ENCODE measurements at regions not wholly inside any gene's neighbourhood (a gene's known extent, or its start where the extent isn't known, plus 50 kb on each side); places are given as distances from the start of the nearest gene placed in this dataset.

DNA sequence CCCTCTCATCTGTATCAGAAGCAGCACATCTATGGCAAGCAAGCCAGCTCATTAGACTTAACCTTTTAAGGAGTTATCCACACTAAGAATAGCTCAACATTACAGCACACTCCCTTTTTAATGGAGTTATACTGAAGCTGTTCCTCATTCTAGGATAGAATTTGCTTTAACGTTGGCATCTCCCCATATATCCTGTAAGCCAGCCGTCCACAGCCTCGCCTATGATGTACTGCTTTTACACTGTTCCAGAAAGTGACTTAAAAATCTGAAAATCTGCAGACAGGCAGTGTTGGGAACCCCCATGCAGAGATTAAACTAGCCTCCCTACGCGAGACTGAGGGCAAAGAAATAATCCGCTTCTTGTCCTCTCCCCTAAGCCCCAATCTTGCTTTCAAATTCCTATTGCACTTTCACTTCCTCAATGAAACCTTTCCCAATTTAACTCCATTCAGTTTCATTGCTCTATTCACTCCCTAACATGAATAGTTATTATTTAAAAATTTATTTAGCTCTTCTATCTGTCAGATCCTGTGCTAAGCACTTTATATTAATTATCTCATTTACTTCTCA is 225.0 kb downstream of the BLID start:
- Histone ChIP-seq H3K27me3 (replicated peaks; ENCODE audit: control insufficient read depth, insufficient read depth, low read length) (no peaks in the 10 kb centered on the region), H3K4me3 (replicated peaks; ENCODE audit: low read depth, low read length) (no peak overlapping the region), H3K36me3 (ENCODE audit: control insufficient read depth, insufficient read depth, low read length) (no peaks in the 10 kb centered on the region)
- no peak for DNase-seq (ENCODE audit: extremely low read depth, insufficient read length)
- TF ChIP-seq, protein P1, sequence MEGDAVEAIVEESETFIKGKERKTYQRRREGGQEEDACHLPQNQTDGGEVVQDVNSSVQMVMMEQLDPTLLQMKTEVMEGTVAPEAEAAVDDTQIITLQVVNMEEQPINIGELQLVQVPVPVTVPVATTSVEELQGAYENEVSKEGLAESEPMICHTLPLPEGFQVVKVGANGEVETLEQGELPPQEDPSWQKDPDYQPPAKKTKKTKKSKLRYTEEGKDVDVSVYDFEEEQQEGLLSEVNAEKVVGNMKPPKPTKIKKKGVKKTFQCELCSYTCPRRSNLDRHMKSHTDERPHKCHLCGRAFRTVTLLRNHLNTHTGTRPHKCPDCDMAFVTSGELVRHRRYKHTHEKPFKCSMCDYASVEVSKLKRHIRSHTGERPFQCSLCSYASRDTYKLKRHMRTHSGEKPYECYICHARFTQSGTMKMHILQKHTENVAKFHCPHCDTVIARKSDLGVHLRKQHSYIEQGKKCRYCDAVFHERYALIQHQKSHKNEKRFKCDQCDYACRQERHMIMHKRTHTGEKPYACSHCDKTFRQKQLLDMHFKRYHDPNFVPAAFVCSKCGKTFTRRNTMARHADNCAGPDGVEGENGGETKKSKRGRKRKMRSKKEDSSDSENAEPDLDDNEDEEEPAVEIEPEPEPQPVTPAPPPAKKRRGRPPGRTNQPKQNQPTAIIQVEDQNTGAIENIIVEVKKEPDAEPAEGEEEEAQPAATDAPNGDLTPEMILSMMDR (IDR thresholded peaks at IDR 0.05; ENCODE audit: insufficient read depth, low read length, poor library complexity, severe bottlenecking), result no peak

DNA sequence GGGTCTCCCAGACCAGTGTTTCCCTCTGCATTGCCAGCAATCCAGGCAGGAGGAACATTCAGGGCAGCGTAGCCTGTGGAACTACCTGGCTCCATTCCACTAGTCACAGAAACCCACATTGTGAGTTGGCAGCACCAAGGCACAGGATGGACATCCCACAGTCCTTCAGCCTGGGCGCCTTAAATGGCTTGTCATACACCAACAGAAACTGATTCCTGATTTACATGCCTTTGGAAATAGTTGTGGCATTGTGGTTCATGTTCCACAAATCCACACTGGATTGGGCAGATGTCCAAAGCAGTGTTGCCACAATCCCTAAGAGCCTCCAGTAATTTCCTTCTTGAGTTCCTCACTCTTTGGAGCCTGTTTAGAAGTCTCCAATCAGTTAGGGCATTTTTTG is 225.6 kb downstream of the BLID start:
- DNase-seq (ENCODE audit: extremely low read depth, insufficient read length), result no peak
- Histone ChIP-seq H3K4me3 (replicated peaks; ENCODE audit: low read depth, low read length) (no peak overlapping the region), H3K36me3 (ENCODE audit: control insufficient read depth, insufficient read depth, low read length) (no peaks in the 10 kb centered on the region), H3K27me3 (replicated peaks; ENCODE audit: control insufficient read depth, insufficient read depth, low read length) (no peaks in the 10 kb centered on the region)
- TF ChIP-seq, protein P1 (IDR thresholded peaks at IDR 0.05; ENCODE audit: insufficient read depth, low read length, poor library complexity, severe bottlenecking), result no peak

DNA sequence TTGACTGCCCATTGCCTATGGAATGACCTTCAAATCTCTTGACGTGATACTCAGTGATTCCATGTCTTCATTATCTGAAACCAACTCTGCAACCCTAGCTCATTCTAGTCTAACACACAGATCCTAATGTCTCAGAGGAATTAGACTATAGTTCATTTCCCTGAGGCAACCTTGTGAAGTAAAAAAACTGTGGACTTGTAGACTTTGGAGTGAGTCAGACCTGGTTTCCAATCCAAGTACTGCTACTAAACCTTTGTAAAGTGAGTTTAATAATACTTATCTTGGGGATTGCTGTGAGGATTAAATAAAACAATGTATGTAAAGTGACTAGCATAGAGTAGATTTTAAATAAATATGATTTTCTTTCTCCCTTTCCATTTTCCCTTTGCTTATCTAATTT is 226.1 kb downstream of the BLID start:
- DNase-seq (ENCODE audit: extremely low read depth, insufficient read length), result no peak

DNA sequence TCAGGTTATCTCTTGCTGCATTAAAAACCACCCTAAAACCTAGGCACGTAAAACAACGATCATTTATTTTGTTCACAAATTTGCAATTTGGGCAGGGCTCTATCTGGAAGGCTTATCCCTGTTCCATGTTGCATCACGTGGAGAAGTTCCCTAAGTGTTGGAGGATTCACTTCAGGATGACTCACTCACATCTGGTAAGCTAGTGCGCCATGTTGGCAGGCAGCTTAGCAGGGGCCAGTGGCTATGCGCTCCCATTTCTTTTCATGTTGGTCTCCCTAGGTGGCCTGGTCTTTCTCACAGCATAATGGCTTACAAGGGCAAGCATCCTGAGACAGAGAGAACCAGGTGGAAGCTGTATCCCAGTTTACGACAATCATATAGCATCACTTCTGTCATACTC is 226.8 kb downstream of the BLID start:
- no peaks in the 10 kb centered on the region for H3K36me3 ChIP-seq (ENCODE audit: control insufficient read depth, insufficient read depth, low read length)
- DNase-seq (ENCODE audit: extremely low read depth, insufficient read length), result no peak
- TF ChIP-seq, protein P1 (IDR thresholded peaks at IDR 0.05; ENCODE audit: insufficient read depth, low read length, poor library complexity, severe bottlenecking), result no peak
- H3K4me3 ChIP-seq (replicated peaks; ENCODE audit: low read depth, low read length), result no peak overlapping the region
- H3K27me3 ChIP-seq (replicated peaks; ENCODE audit: control insufficient read depth, insufficient read depth, low read length), result no peaks in the 10 kb centered on the region

More for the DNA sequence above, 226.1 kb downstream of the BLID start:
- TF ChIP-seq, protein P1 (IDR thresholded peaks at IDR 0.05; ENCODE audit: insufficient read depth, low read length, poor library complexity, severe bottlenecking), result no peak
- Histone ChIP-seq H3K36me3 (ENCODE audit: control insufficient read depth, insufficient read depth, low read length) (no peaks in the 10 kb centered on the region), H3K4me3 (replicated peaks; ENCODE audit: low read depth, low read length) (no peak overlapping the region), H3K27me3 (replicated peaks; ENCODE audit: control insufficient read depth, insufficient read depth, low read length) (no peaks in the 10 kb centered on the region)

DNA sequence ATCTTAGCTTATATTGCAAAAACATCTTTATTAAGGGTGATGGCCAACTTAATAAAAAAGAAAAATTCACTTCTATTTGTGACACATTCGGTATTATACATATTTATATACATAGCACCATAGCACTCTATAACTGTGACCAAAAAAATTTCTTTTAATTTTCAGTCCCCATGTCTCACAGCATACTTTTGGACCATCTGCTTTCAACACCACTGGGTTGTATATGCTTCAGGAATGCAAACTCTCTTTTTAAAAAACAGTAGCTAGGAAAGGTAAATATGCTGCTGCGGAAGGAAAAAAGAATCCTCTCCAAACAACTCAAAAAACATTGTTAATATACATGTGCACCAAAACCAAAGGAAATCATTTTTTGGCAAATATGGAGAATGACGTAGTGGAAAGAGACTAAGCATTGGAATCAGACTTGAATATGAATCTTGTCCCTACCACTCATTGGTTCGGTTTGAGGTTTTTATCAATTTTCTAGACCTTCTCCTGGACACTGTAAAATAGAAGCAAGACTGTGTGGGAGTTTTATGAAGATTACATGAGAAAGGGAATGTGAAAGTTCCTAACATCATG is 227.9 kb downstream of the BLID start:
- TF ChIP-seq, protein P1 (IDR thresholded peaks at IDR 0.05; ENCODE audit: insufficient read depth, low read length, poor library complexity, severe bottlenecking), result no peak
- Histone ChIP-seq H3K4me3 (replicated peaks; ENCODE audit: low read depth, low read length) (no peak overlapping the region), H3K36me3 (ENCODE audit: control insufficient read depth, insufficient read depth, low read length) (no peaks in the 10 kb centered on the region), H3K27me3 (replicated peaks; ENCODE audit: control insufficient read depth, insufficient read depth, low read length) (no peaks in the 10 kb centered on the region)
- DNase-seq (ENCODE audit: extremely low read depth, insufficient read length), result no peak
